ENCODE measurements at regions not wholly inside any gene's neighbourhood (a gene's known extent, or its start where the extent isn't known, plus 50 kb on each side); places are given as distances from the start of the nearest gene placed in this dataset.

- DNase-seq (ENCODE audit: insufficient read length, low spot score) = no peak
- no peak for FAIRE-seq
- TF ChIP-seq POU2F2 (IDR thresholded peaks at IDR 0.05; ENCODE audit: low read depth, low read length) = no peak
Measured at GRCh38 chr20:60064554-60065196, 106.5 kb downstream of the CDH26 start.

DNA sequence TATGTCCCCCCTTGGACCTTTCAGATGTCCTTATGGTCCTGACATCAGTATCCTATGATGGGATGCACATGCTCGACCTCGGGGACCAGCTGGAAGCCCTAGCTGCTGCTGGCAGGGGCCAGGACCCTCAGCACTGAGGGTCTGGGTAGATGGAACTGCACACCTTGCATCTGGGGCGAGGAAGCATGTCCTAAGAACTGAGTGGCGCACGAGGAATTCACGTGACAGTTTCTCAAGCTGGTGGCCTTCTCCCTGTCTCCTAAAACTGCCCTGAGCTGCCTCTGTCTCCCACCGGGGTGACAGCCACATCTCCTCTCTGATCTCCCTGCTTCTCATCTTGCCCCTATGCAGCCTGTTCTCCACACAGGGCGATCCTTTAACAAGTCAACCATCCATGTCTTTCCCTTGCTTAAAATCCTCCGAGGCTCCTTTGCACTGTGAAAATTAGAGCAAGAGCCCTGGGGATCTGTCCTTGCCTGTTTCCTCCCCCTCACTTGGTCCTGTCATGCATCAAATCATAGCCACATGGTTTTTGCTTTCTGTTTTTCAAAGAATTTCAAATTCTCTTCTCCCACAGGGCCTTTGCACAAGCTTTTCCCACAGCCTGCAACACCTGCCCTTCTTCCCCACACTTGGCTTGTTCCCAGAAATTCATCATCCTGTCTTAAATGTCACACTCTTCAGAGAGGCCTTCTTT lies 107.7 kb downstream of the CDH26 start:
- FAIRE-seq = no peak
- no peak for DNase-seq (ENCODE audit: insufficient read length, low spot score)
- TF ChIP-seq SPI1 (IDR thresholded peaks at IDR 0.05; ENCODE audit: low read depth, low read length) (no peak), POLR2AphosphoS5 (IDR thresholded peaks at IDR 0.05; ENCODE audit: low read depth, low read length) (no peak)

DNA sequence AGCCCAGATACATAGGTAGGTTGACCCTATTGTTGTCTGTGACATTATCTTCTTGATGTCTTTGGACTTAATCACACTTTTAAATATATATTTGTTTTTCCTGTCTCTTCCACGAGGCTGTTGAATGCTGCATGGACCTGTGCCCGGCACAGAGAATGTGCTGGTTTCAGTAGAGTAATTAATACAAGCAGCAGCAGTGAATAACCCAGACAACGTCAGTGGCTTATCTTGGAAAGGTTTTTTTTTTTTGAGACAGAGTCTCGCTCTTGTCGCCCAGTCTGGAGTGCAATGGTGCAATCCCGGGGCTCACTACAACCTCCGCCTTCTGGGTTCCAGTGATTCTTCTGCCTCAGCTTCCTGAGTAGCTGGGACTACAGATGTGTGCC lies 108.2 kb downstream of the CDH26 start:
- no peak for FAIRE-seq
- TF ChIP-seq POLR2A (IDR thresholded peaks at IDR 0.05; ENCODE audit: low read depth, low read length) = no peak
- no peak for TF ChIP-seq SPI1 (IDR thresholded peaks at IDR 0.05; ENCODE audit: low read depth, low read length)
- no peak for TF ChIP-seq PAX5 (IDR thresholded peaks at IDR 0.05; ENCODE audit: insufficient read depth, low read length, severe bottlenecking)
- no peak for DNase-seq (ENCODE audit: insufficient read length, low spot score)

DNA sequence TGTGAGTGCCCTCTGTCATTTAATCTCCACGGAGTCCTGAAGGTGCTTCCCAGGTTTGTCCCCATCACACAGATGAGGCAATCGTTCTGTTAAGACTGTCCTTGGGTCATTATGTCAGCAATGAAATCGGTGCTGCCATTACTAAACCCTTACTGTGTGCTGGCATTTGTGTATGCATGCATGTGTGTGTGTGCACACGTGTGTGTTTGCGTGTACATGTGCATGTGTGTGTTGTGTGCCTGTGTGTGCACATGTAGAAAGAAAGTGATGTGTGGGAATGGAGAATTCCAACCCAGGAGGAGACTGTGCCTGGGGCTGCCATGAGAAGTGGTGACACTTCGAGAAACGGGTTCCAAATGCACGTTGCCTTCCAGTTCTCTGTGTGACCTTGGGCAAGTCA lies 110.3 kb downstream of the CDH26 start:
- no peak for FAIRE-seq

GRCh38 chr20:60069656-60070055 lies 111.4 kb downstream of the CDH26 start:
- no peak for TF ChIP-seq TAF1 (IDR thresholded peaks at IDR 0.05; ENCODE audit: low read depth, low read length)
- TF ChIP-seq POU2F2 (IDR thresholded peaks at IDR 0.05; ENCODE audit: low read depth, low read length) = no peak
- no peak for TF ChIP-seq POLR2A (IDR thresholded peaks at IDR 0.05; ENCODE audit: low read depth, low read length)
- TF ChIP-seq PAX5 (IDR thresholded peaks at IDR 0.05; ENCODE audit: insufficient read depth, low read length, severe bottlenecking) = no peak
- TF ChIP-seq SPI1 (IDR thresholded peaks at IDR 0.05; ENCODE audit: low read depth, low read length) = no peak
- no peak for TF ChIP-seq POLR2AphosphoS5 (IDR thresholded peaks at IDR 0.05; ENCODE audit: low read depth, low read length)
- no peak for DNase-seq (ENCODE audit: insufficient read length, low spot score)
- no peak for FAIRE-seq

More for the DNA sequence above, 110.3 kb downstream of the CDH26 start:
- DNase-seq (ENCODE audit: insufficient read length, low spot score) = no peak
- no peak for TF ChIP-seq TAF1 (IDR thresholded peaks at IDR 0.05; ENCODE audit: low read depth, low read length)
- no peak for TF ChIP-seq PAX5 (IDR thresholded peaks at IDR 0.05; ENCODE audit: insufficient read depth, low read length, severe bottlenecking)
- no peak for TF ChIP-seq POU2F2 (IDR thresholded peaks at IDR 0.05; ENCODE audit: low read depth, low read length)
- no peak for TF ChIP-seq POLR2A (IDR thresholded peaks at IDR 0.05; ENCODE audit: low read depth, low read length)
- no peak for TF ChIP-seq SPI1 (IDR thresholded peaks at IDR 0.05; ENCODE audit: low read depth, low read length)
- no peak for TF ChIP-seq POLR2AphosphoS5 (IDR thresholded peaks at IDR 0.05; ENCODE audit: low read depth, low read length)

- DNase-seq (ENCODE audit: insufficient read length, low spot score) = no peak
- FAIRE-seq = no peak
- TF ChIP-seq SPI1 (IDR thresholded peaks at IDR 0.05; ENCODE audit: low read depth, low read length) (no peak), POU2F2 (IDR thresholded peaks at IDR 0.05; ENCODE audit: low read depth, low read length) (no peak), POLR2A (IDR thresholded peaks at IDR 0.05; ENCODE audit: low read depth, low read length) (no peak), POLR2AphosphoS5 (IDR thresholded peaks at IDR 0.05; ENCODE audit: low read depth, low read length) (no peak), TAF1 (IDR thresholded peaks at IDR 0.05; ENCODE audit: low read depth, low read length) (no peak), PAX5 (IDR thresholded peaks at IDR 0.05; ENCODE audit: insufficient read depth, low read length, severe bottlenecking) (no peak)
Measured at GRCh38 chr20:60070791-60071190, 112.6 kb downstream of the CDH26 start.

GRCh38 chr20:60071965-60072364 lies 113.7 kb downstream of the CDH26 start:
- DNase-seq (ENCODE audit: insufficient read length, low spot score) = no peak
- FAIRE-seq = no peak
- no peak for TF ChIP-seq PAX5 (IDR thresholded peaks at IDR 0.05; ENCODE audit: insufficient read depth, low read length, severe bottlenecking)
- TF ChIP-seq TAF1 (IDR thresholded peaks at IDR 0.05; ENCODE audit: low read depth, low read length) = no peak
- TF ChIP-seq SPI1 (IDR thresholded peaks at IDR 0.05; ENCODE audit: low read depth, low read length) = no peak
- TF ChIP-seq POLR2AphosphoS5 (IDR thresholded peaks at IDR 0.05; ENCODE audit: low read depth, low read length) = no peak
- no peak for TF ChIP-seq POU2F2 (IDR thresholded peaks at IDR 0.05; ENCODE audit: low read depth, low read length)
- no peak for TF ChIP-seq POLR2A (IDR thresholded peaks at IDR 0.05; ENCODE audit: low read depth, low read length)

DNA sequence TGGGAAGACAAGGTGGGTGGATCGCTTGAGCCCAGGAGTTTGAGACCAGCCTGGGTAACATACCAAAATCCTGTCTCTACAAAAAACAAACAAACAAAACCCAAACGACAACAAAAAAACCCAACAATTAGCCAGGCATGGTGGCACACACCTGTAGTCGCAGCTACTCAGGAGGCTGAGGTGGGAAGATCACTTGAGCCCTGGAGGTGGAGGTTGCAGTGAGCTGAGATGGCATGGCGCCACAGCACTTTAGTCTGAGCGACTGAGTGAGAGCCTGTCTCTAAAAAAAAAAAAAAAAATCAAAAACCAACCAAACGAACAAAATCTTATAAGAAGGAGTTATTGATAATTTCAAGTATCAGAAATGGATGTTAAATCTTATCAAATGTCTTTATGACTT lies 114.9 kb downstream of the CDH26 start:
- DNase-seq (ENCODE audit: insufficient read length, low spot score) (no peak), FAIRE-seq (no peak)
- TF ChIP-seq PAX5 (IDR thresholded peaks at IDR 0.05; ENCODE audit: insufficient read depth, low read length, severe bottlenecking) (no peak), POU2F2 (IDR thresholded peaks at IDR 0.05; ENCODE audit: low read depth, low read length) (no peak), SPI1 (IDR thresholded peaks at IDR 0.05; ENCODE audit: low read depth, low read length) (no peak), POLR2A (IDR thresholded peaks at IDR 0.05; ENCODE audit: low read depth, low read length) (no peak), TAF1 (IDR thresholded peaks at IDR 0.05; ENCODE audit: low read depth, low read length) (no peak), POLR2AphosphoS5 (IDR thresholded peaks at IDR 0.05; ENCODE audit: low read depth, low read length) (no peak)

GRCh38 chr20:60073504-60073903 lies 115.3 kb downstream of the CDH26 start:
- DNase-seq (ENCODE audit: insufficient read length, low spot score) (no peak), FAIRE-seq (no peak)
- no peak for TF ChIP-seq SPI1 (IDR thresholded peaks at IDR 0.05; ENCODE audit: low read depth, low read length)

- no peak for FAIRE-seq
- no peak for DNase-seq (ENCODE audit: insufficient read length, low spot score)
- no peak for TF ChIP-seq POLR2AphosphoS5 (IDR thresholded peaks at IDR 0.05; ENCODE audit: low read depth, low read length)
- no peak for TF ChIP-seq TAF1 (IDR thresholded peaks at IDR 0.05; ENCODE audit: low read depth, low read length)
- no peak for TF ChIP-seq POLR2A (IDR thresholded peaks at IDR 0.05; ENCODE audit: low read depth, low read length)
- no peak for TF ChIP-seq PAX5 (IDR thresholded peaks at IDR 0.05; ENCODE audit: insufficient read depth, low read length, severe bottlenecking)
- no peak for TF ChIP-seq SPI1 (IDR thresholded peaks at IDR 0.05; ENCODE audit: low read depth, low read length)
- no peak for TF ChIP-seq POU2F2 (IDR thresholded peaks at IDR 0.05; ENCODE audit: low read depth, low read length)
Measured at GRCh38 chr20:60074276-60074675, 116.1 kb downstream of the CDH26 start.

Measured in GM12891 (cell line).